ENCODE measurements at regions not wholly inside any gene's neighbourhood (a gene's known extent, or its start where the extent isn't known, plus 50 kb on each side); places are given as distances from the start of the nearest gene placed in this dataset.
A peak's percentile ranks its signal among the peaks of the same experiment; 100 is the strongest.
"Not testable (repeated sequence)": the region's sequence is repeated elsewhere in the genome, so short reads cannot be mapped to it uniquely, and the experiment has no call there.

DNA sequence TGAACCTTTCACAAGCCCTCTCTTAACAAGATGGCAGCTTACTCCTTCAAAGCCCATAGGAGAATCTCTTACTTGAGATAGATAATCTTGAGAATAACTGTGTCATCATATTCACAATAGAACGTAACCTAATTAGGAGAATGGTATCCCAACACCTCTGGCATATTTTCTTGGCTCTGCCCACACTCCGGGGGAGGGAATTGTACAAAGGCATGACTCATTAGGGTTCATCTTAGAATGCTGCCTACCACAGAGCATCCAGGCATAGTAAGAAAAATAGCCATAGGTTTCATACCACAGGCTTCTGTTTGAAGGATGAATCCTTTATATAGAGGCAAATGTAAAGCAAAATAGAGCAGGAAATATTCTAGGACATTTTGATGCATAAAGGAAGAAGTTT lies 1100.6 kb upstream of the CITED2 start:
- Mint-ChIP-seq H3K9me3 (no peaks in the 10 kb centered on the region), H3K4me3 (no peak overlapping the region), H3K27ac (no peak overlapping the region), H3K27me3 (no peaks in the 10 kb centered on the region), H3K36me3 (no peaks in the 10 kb centered on the region), H3K4me1 (no peaks in the 10 kb centered on the region)
- ATAC-seq (replicated peaks) (no peak), DNase-seq (no peak)

- Mint-ChIP-seq H3K9me3 (peaks cover 5 to 8% of the 10 kb centered on the region in 2 donors), H3K36me3 (no peaks in the 10 kb centered on the region), H3K4me3 (no peak overlapping the region), H3K4me1 (no peaks in the 10 kb centered on the region), H3K27me3 (peaks cover 0 to 5% of the 10 kb centered on the region in 2 donors), H3K27ac (no peak overlapping the region)
- DNase-seq (no peak), ATAC-seq (replicated peaks) (no peak)
These were observed 1090.3 kb upstream of the CITED2 start for GRCh38 chr6:140464720-140465119.

DNA sequence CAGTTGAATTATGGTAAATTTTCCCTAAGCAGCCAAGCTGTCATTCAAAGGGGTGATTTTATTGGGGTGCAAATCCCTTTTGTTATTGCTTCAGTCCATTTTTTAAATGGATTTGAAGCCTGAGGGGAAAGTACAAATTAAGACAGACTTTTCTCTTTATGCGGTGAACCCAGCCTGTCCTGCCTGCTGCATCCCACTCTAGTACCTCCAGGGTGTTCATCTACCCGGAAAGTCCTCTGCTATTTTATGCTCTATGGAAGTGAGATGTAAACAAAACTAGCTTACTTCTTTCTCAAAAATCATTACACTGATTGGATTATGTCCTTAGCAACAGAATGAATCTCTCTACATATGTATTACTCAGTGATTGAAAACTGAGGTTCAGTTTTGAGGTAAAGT lies 1088.9 kb upstream of the CITED2 start:
- DNase-seq (no peak), ATAC-seq (replicated peaks) (no peak)
- no peaks in the 10 kb centered on the region for H3K36me3 Mint-ChIP-seq
- H3K9me3 Mint-ChIP-seq = peaks cover 5 to 8% of the 10 kb centered on the region in 2 donors
- H3K4me1 Mint-ChIP-seq = no peaks in the 10 kb centered on the region
- no peak overlapping the region for H3K27ac Mint-ChIP-seq
- peaks cover 0 to 10% of the 10 kb centered on the region in 2 donors for H3K27me3 Mint-ChIP-seq
- H3K4me3 Mint-ChIP-seq = no peak overlapping the region

- Mint-ChIP-seq H3K4me3 (no peak overlapping the region), H3K27me3 (peaks cover 0 to 10% of the 10 kb centered on the region in 2 donors), H3K9me3 (peaks cover 4 to 8% of the 10 kb centered on the region in 2 donors), H3K27ac (no peak overlapping the region), H3K36me3 (no peaks in the 10 kb centered on the region), H3K4me1 (no peaks in the 10 kb centered on the region)
- ATAC-seq (replicated peaks) = no peak
- no peak for DNase-seq
These were observed 1088.2 kb upstream of the CITED2 start for GRCh38 chr6:140462453-140463311.

DNA sequence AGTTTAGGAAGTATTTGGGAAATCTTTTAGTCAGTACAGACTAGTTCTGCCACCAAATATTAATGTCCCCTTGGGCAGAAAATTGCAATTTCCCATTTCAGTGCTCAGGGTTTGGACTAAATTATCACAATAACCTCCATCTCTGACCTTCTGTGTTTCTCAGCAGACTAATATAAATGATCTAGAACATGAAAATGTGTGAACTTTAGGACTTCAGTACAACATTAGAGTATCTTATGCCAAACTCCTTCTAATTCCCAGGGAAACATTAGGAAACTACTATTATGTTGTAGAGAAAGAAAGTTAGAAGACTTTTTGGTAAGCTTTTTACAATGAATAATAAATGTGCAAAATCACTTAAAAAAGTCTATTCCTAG lies 1087.6 kb upstream of the CITED2 start:
- peaks cover 0 to 10% of the 10 kb centered on the region in 2 donors for H3K27me3 Mint-ChIP-seq
- no peaks in the 10 kb centered on the region for H3K36me3 Mint-ChIP-seq
- H3K9me3 Mint-ChIP-seq = peaks cover 4 to 8% of the 10 kb centered on the region in 2 donors
- no peaks in the 10 kb centered on the region for H3K4me1 Mint-ChIP-seq
- DNase-seq (no peak), ATAC-seq (replicated peaks) (no peak)
- H3K27ac Mint-ChIP-seq = no peak overlapping the region
- no peak overlapping the region for H3K4me3 Mint-ChIP-seq

DNA sequence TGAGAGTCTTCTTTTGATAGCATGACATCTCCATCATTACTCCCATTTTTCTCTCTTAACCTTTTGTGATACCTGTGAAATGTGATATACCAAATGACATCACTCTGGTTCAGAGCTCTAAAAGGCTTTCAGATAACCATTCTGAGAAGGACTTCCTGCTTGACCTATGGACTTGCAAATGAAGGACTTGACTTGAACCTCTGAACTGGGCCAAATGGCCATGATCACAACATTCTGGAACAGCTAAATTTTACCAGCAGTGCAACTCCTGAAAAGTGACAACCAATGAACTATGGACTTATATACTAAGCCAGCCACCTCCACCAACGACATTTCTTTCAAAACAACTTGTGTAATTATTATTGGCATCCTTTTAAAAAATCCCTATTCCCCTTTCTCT lies 1085.8 kb upstream of the CITED2 start:
- Mint-ChIP-seq H3K4me1 (no peaks in the 10 kb centered on the region), H3K4me3 (no peak overlapping the region), H3K36me3 (no peaks in the 10 kb centered on the region), H3K9me3 (no peaks in the 10 kb centered on the region), H3K27me3 (peaks cover 0 to 10% of the 10 kb centered on the region in 2 donors), H3K27ac (no peak overlapping the region)
- no peak for DNase-seq
- ATAC-seq (replicated peaks) = no peak

- DNase-seq (no peak), ATAC-seq (replicated peaks) (no peak)
- Mint-ChIP-seq H3K4me3 (no peak overlapping the region), H3K36me3 (no peaks in the 10 kb centered on the region), H3K4me1 (no peaks in the 10 kb centered on the region), H3K27me3 (peaks cover 0 to 10% of the 10 kb centered on the region in 2 donors), H3K9me3 (no peaks in the 10 kb centered on the region), H3K27ac (no peak overlapping the region)
These were observed 1084.8 kb upstream of the CITED2 start for GRCh38 chr6:140459209-140459608.

DNA sequence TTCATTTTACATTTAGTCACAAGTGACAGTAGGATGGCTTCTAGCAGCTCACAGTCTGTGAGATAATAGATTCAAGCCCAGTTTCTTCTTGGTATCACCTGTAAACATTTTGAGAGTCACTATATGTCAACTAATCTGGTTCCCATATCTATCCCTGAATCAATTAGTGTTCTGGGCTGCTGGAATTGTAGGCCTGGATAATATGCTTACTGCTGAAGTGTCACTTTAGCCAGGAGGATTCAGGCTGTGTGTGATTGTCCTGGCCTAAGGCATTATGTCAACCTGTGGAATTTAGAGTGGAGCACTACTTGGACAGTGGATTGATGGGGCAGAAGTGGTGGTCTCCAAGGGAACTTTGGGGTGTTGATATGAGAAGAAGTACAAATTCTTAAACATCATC lies 1071.8 kb upstream of the CITED2 start:
- Mint-ChIP-seq H3K4me1 (peaks cover 3 to 8% of the 10 kb centered on the region in 2 donors), H3K27ac (no peak overlapping the region), H3K27me3 (no peaks in the 10 kb centered on the region), H3K36me3 (no peaks in the 10 kb centered on the region), H3K4me3 (no peak overlapping the region), H3K9me3 (no peaks in the 10 kb centered on the region)
- ATAC-seq (replicated peaks) = no peak
- no peak for DNase-seq

GRCh38 chr6:140445474-140446004 lies 1071.1 kb upstream of the CITED2 start:
- DNase-seq = no peak
- ATAC-seq (replicated peaks) = no peak
- Mint-ChIP-seq H3K4me3 (no peak overlapping the region), H3K9me3 (no peaks in the 10 kb centered on the region), H3K36me3 (no peaks in the 10 kb centered on the region), H3K4me1 (peaks cover 3 to 10% of the 10 kb centered on the region in 2 donors), H3K27ac (no peak overlapping the region), H3K27me3 (no peaks in the 10 kb centered on the region)

- H3K4me3 Mint-ChIP-seq; H3K4me1 Mint-ChIP-seq; ATAC-seq (replicated peaks); H3K36me3 Mint-ChIP-seq; H3K9me3 Mint-ChIP-seq; H3K27me3 Mint-ChIP-seq; H3K27ac Mint-ChIP-seq; DNase-seq: not testable (repeated sequence)
These were observed 1068.7 kb upstream of the CITED2 start for GRCh38 chr6:140443112-140443511.

GRCh38 chr6:140441256-140441655 lies 1066.8 kb upstream of the CITED2 start:
- no peaks in the 10 kb centered on the region for H3K27me3 Mint-ChIP-seq
- H3K36me3 Mint-ChIP-seq = no peaks in the 10 kb centered on the region
- H3K9me3 Mint-ChIP-seq = no peaks in the 10 kb centered on the region
- H3K27ac Mint-ChIP-seq = no peak overlapping the region
- H3K4me3 Mint-ChIP-seq = no peak overlapping the region
- DNase-seq (peak; percentile 23), ATAC-seq (replicated peaks) (peak; percentile 89 to 92)
- H3K4me1 Mint-ChIP-seq = peaks cover 5 to 17% of the 10 kb centered on the region in 2 donors

DNA sequence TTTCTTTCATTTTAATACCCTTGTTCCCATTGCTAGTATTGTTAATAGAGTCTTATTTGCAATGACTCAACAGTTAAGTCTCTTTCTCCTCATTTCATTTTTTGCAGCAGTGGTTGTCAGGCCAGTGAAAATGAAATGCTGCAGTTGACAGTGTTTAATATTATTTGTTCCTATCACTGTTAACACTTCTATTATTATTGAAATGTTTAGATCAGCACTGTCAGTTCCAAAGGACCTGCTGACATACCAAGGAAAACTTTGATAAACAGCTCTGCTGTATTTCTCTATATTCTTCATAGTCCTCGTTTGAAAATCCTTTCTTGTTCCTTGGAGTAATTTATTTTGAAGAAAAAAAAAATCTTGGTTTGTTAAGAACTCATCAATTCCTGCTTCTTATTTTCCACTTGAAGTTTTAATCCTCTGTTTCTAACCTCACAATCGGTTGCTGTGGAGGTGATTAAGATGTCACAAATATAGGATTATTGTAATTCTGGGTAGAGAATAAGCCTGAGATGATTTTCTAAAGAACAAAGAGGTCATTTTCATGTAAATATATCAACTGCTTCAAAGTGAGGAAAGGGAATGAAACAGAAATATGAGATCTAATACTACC lies 1065.9 kb upstream of the CITED2 start:
- H3K36me3 Mint-ChIP-seq = no peaks in the 10 kb centered on the region
- ATAC-seq (replicated peaks) (no peak), DNase-seq (no peak)
- peaks cover 5 to 17% of the 10 kb centered on the region in 2 donors for H3K4me1 Mint-ChIP-seq
- no peaks in the 10 kb centered on the region for H3K9me3 Mint-ChIP-seq
- no peak overlapping the region for H3K4me3 Mint-ChIP-seq
- no peaks in the 10 kb centered on the region for H3K27me3 Mint-ChIP-seq
- H3K27ac Mint-ChIP-seq = no peak overlapping the region

- H3K9me3 Mint-ChIP-seq = peaks cover 2 to 10% of the 10 kb centered on the region in 2 donors
- ATAC-seq (replicated peaks) = no peak
- DNase-seq = no peak
- H3K36me3 Mint-ChIP-seq = no peaks in the 10 kb centered on the region
- H3K27me3 Mint-ChIP-seq = no peaks in the 10 kb centered on the region
- no peak overlapping the region for H3K27ac Mint-ChIP-seq
- H3K4me1 Mint-ChIP-seq = peaks cover 5 to 17% of the 10 kb centered on the region in 2 donors
- no peak overlapping the region for H3K4me3 Mint-ChIP-seq
These were observed 1063.9 kb upstream of the CITED2 start for GRCh38 chr6:140438346-140438735.

- Mint-ChIP-seq H3K4me3 (no peak overlapping the region), H3K27me3 (no peaks in the 10 kb centered on the region), H3K9me3 (peaks cover 3 to 15% of the 10 kb centered on the region in 2 donors), H3K36me3 (peaks cover 0 to 2% of the 10 kb centered on the region in 2 donors), H3K4me1 (peaks cover 5 to 17% of the 10 kb centered on the region in 2 donors), H3K27ac (no peak overlapping the region)
- no peak for DNase-seq
- peak; percentile 50 to 65 for ATAC-seq (replicated peaks)
These were observed 1063.3 kb upstream of the CITED2 start for GRCh38 chr6:140437619-140438345.

All from stimulated activated naive B cell treated with anti-CD40 and anti-IgM and Interleukin-4, amounts not matched to agents 10 μg/mL and 1 μg/mL and 100 μg/mL, for 72 hours (primary cell).